ENCODE measurements at regions not wholly inside any gene's neighbourhood (a gene's known extent, or its start where the extent isn't known, plus 50 kb on each side); places are given as distances from the start of the nearest gene placed in this dataset.

DNA sequence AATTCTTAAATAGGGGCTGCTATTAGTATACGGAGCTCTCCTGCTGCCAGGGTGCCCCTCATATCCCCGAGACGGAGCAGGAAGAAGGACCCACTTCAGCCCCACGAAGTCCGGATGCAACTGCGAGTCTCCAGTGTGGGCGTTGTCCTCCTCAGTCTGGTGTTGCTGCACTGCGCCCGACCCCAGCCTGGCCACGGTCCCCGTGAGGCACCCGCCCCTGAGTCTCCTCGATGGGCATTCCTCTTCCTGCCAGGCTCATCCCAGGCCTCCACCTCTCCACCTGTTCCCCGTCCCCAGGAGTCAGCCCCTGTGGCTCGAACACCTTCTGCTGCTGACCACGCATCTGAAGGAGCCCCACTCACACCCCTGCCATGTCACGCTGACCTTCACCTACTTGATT lies 68.1 kb upstream of the SFSWAP start:
- H4K20me1 ChIP-seq (replicated peaks; ENCODE audit: control insufficient read depth, insufficient read depth, low read length), result no peaks in the 10 kb centered on the region
- H3K9me1 ChIP-seq (ENCODE audit: control insufficient read depth, insufficient read depth, low read length), result no peaks in the 10 kb centered on the region
- intact Hi-C loops (cut with micrococcal nuclease) (loop anchor here (5.0 kb wide), 1 partner anchor 330 kb away; no protein-coding TSS in a partner anchor), in situ Hi-C loops (cut with MboI) (loop anchor here (5.0 kb wide), 1 partner anchor 330 kb away; no protein-coding TSS in a partner anchor)
- ATAC-seq, result no peak
- POLR2A ChIA-PET, result interaction anchor here (0.5 kb wide), 1 partner anchor 386 kb away, joined by 3 read pairs; no protein-coding TSS in a partner anchor
- 13% methylated on average over 15 of the region's 17 CpGs for WGBS (ENCODE audit: insufficient coverage, low coverage, missing lambda C conversion rate)
- H3K4me3 ChIP-seq, result no peak overlapping the region
- peak overlapping the region; percentile 33; the same call in 1 of the 2 replicates for H2AFZ ChIP-seq (ENCODE audit: low read depth, low read length)
- no peak for FAIRE-seq
- H3K79me2 ChIP-seq (ENCODE audit: control insufficient read depth, insufficient read depth, low read length), result no peaks in the 10 kb centered on the region
- H3K4me1 ChIP-seq (replicated peaks in 1 of 2; ENCODE audit: control insufficient read depth in 2 of 2, insufficient read depth in 2 of 2, low read length in 2 of 2), result peaks cover 16 to 17% of the 10 kb centered on the region in 2 experiments; a peak in 4 of 5 replicates
- no peaks in the 10 kb centered on the region; the same call in 1 of the 2 replicates for H3K9me3 ChIP-seq (replicated peaks; ENCODE audit: control insufficient read depth, insufficient read depth, low read depth, low read length)
- no peak overlapping the region for H3K27ac ChIP-seq (ENCODE audit: extremely low read depth, low read depth, low read length)
- BruUV-seq (replicated peaks), result no TSS peak
- CTCF ChIA-PET (ENCODE audit: low intra/inter-chr PET ratio), result no interaction called here
- no peaks in the 10 kb centered on the region for H3K36me3 ChIP-seq (ENCODE audit: control insufficient read depth, insufficient read depth, low read length)
- no peak for DNase-seq (ENCODE audit: extremely low read depth in 1 of 4, low spot score in 3 of 4)
- no peak overlapping the region for H3K4me2 ChIP-seq (ENCODE audit: insufficient read depth, low read length)
- H3K9ac ChIP-seq (ENCODE audit: insufficient read depth in 1 of 2, low read depth in 2 of 2, low read length in 2 of 2), result no peak overlapping the region
- H3K27me3 ChIP-seq (ENCODE audit: control insufficient read depth in 2 of 2, insufficient read depth in 2 of 2, low read length in 2 of 2), result peaks cover 3 to 10% of the 10 kb centered on the region in 2 experiments; a peak in 3 of 5 replicates
- no peak for TF ChIP-seq ZNF212 (CRISPR knock-in tag; IDR thresholded peaks at IDR 0.05)
- no peak for TF ChIP-seq ZNF41 (CRISPR knock-in tag; conservative IDR thresholded peaks at IDR 0.05)
- no peak for TF ChIP-seq FIP1L1 (IDR thresholded peaks at IDR 0.05; ENCODE audit: low read depth, low read length, poor library complexity, severe bottlenecking)
- no peak for TF ChIP-seq RFX7 (CRISPR knock-in tag; IDR thresholded peaks at IDR 0.05)
- TF ChIP-seq HMG20A (CRISPR knock-in tag; conservative IDR thresholded peaks at IDR 0.05), result no peak
- no peak for TF ChIP-seq XRCC3 (IDR thresholded peaks at IDR 0.05)
- TF ChIP-seq GTF2F1 (IDR thresholded peaks at IDR 0.05; ENCODE audit: low read depth, low read length), result no peak
